GDM1 (cell line): ENCODE measurements at regions not wholly inside any gene's neighbourhood (a gene's known extent, or its start where the extent isn't known, plus 50 kb on each side); places are given as distances from the start of the nearest gene placed in this dataset.

Experiments used
- DNase-seq: peaks from one replicate; lab custom pipeline; 2025; lab: John Stamatoyannopoulos, UW

DNA sequence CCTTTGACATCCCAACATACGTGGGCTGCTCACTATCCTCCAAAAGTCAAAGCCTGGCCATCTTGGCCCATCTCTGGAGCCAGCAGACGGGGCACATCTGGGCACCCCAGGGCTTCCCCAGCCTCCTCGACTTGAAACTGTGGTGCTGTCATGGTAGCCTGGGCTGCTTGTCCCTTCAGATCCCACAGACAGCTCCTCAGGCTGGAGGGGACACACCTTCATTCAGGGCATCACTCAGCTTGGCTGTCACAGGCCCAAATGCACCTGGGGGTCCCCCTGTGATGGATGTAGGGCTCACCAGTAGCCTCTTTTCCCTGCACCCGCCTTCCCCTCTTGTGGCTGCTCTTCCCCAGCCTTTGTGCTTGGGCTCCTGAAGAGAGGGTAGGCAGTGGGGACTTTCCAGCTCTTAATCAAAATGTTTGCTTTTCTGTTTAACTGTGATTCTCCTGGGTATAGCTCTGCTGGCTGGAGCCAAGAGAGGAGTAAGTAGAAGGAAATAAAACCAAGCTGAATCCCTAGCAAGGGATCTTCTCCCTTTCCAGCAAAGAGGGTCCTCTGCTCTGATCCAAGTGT is 92.3 kb downstream of the GYPC start:
- DNase-seq: no peak

DNA sequence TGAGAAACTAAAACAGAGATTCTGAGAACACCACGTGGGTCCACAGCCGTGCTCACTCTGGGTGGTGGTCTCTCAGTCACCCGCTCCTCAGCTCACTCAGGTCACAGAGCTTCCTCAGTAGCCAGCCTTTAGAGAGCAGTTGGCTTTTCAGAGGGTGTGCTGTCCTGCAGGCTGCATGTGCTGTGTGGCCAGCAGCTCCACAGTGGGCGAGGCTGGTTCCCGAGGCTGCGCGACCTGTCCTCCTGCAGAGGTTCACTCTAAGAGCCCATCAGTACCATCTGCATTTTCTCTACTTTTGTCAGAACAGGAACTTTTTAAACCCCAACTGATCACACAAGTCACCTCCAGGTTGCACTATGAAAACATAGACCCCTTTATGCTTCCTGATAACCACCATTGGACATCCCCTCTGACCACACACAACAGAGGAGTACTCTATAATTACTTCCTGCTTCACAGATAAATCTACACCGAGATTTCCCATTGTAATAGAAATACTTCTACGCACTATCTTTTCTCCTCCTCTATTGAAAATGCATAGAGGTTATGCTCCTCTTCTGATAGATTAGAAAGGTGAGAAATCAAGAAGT is 93.1 kb downstream of the GYPC start:
- DNase-seq: no peak

DNA sequence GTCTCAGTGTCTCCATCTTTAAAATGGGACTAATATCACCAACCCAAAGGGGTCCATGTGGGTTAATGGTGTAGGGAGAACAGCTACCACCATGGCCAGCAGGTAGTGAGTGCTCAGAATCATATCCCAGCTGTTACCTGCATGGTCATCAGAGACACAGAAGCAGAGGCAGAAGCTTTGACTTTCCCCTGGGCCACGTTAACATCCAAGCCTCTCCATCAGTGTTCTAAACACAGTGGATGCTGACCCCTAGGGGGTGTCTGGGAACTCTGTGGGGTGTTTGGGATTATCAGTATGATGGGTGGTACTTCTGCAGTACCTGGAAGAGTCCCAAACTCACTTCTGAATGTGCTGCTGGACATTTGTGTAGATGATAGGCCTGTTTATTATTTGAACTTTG is 93.6 kb downstream of the GYPC start:
- no peak for DNase-seq

DNA sequence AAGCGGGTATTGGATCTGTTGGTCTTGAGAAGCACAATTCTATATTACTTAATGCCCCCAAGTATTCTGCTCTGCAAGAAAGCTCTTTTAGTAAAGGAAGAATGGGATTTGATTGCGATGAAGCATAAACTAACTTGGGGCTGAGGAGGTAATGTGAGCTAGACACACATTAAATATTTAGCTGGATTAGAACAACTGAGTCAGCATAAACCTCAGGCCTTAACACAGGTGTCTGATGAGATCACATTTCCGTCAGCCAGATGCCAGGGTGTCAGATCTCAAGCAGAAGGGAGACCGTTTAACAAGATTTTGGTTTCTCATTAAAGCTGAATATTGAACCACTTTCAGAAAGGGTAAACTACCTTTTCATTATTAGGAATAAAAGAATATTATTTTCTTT is 94.5 kb downstream of the GYPC start:
- DNase-seq: no peak

DNA sequence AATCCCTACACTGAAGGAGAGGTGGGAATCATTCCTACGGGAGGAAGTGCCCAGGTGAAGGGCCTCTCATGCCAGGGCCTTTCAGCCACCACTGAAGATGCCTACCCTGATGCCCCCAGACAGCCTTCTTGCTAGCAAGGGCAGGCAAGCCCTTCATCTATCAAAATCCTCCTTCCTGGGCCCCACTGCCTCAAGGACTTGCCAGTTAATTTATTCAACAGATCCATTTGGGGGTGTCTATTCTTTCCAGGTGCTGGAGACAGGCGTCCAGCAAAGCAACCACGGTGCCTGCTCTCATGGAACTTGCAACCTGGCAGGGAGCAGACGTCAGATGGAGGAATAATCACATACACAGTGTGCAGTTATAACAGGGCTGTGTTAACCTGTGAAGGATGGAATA is 95.5 kb downstream of the GYPC start:
- DNase-seq: no peak

DNA sequence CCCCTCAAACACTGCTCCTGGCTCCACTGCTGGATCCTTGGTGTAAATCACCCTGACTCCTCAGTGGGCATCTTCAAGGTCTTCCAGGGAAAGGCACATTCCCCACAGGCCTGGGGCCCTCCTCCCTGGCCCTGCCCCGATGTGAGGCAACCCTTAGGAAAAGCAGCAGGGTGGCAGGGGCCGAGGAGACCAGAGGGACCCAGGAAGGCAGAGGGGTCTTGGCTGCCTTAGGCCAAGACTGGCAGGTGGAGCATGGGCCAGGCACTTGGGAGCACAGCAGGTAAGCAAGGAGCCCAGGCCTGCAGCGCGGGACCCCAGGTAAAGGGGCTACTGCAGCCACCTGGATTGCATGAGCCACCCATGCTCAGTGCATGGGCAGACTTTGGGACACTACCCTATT is 96.9 kb downstream of the GYPC start:
- DNase-seq: no peak

DNA sequence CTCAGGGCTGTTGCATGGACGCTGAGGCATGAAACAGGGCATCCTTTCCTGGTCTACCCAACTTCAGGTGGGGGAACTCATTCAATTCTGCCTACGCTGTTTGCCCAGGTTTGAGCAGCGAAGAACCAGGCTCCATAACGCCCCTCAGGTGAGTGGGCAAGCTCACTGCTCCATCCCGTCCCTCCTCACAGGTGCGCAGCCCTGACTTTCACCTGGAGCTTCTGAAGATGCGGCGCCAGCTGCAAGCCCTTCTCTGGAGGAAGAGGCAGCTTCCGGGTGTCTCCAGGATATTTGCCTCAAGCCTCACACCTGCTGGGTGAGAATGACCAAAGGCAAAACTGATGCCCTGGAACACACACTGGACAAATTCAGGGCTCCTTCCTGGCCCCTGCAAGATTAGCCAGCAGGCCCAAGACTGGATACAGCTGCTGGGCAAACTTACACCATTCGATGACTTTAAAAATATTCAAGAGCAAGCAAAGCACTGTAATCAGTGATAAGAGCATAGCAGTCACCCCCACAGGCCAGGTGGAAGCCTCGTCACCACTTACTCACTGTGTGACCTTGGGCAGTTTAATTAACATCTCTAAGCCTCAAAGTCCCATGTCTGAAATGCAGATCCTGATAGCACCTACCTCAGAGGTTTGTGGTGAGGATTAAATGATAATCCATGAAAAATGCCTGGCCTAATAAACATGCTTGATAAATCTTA is 97.7 kb downstream of the GYPC start:
- no peak for DNase-seq

DNA sequence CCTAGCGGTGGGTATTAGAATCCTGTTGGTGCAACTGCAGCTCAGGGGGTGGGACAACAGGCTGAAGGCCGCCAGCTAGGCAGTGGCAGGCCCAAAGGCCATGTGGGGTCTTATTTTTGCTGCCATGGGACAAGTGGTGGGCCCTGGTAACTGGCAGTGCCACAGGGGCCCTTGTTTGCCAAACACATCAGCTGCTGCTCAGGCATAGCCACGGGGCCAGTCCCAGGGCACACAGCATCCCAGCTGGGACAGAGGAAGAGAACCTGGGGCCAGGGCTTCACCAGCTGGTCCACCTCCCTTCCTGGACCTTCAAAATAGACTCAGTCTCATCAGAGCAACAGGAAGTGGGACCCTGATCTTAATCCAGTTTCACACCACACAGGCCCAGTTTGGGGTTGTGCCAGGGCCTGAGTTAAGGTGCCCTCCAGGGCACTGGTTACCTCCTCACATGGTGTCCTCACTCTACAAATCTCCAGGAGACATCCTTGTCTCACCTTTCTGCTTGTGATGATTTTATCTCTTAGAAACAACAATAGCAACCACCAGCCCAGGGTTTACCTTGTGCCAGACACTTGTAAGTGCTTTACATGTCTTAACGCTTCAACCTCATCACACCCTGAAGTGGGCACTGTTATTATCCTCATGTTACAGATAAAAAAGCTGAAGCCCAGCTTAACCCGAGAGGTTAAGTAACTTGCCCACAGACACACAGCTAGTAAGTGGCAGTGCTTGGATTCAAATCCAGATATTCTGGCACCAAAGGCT is 98.5 kb downstream of the GYPC start:
- DNase-seq: no peak

DNA sequence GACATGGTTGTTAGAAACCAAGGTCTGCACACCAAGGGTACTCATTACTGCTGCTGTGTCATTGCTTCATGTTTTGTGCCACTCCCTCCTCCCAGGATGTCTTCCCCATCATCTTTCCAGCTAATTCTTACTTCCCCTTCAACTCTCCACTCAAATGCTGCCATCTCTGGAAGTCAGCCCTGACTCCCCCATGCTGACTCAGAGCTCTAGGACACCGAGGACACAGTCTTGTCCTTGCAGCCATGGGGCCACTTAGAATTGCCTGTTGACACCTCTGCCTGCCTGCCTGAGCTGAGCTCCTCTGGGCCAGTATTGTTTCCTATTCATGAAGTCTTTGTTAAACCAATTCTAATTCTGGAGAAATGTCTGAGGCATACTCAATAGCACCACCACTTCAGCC is 100.2 kb downstream of the GYPC start:
- DNase-seq: no peak

DNA sequence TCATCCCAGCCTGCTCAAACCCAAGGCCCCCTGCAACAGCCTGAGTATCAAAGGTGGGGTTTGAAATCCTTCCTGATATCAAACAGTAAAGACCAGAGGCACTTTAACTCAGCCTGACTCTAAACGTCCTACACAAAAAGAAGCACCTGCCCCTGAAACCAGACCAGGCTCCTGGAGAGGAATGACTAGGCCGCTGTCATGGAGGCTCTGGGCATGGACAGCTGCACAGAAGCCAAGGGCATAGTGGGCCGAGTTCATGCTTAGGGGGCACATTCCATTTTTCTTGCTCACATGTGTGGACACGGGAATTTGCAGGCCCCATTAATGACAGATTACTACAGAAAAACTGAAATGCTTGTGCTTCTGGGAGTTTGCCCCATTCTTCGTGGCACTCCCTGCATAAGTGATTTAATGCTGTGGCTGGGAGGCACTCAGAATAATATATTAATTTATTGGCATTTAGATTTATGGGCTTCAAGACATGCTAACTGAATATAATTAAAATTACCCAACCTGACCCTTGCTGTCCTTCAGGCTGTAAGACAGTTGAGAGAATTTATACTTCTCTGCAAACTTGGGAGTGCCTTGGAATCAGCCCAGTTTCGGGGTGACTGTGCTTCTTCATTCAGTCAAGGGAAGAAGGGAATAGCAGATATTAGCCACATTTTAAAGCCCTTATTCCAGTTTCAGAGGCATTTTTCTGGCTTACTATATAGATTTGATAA is 105.5 kb downstream of the GYPC start:
- DNase-seq: no peak

DNA sequence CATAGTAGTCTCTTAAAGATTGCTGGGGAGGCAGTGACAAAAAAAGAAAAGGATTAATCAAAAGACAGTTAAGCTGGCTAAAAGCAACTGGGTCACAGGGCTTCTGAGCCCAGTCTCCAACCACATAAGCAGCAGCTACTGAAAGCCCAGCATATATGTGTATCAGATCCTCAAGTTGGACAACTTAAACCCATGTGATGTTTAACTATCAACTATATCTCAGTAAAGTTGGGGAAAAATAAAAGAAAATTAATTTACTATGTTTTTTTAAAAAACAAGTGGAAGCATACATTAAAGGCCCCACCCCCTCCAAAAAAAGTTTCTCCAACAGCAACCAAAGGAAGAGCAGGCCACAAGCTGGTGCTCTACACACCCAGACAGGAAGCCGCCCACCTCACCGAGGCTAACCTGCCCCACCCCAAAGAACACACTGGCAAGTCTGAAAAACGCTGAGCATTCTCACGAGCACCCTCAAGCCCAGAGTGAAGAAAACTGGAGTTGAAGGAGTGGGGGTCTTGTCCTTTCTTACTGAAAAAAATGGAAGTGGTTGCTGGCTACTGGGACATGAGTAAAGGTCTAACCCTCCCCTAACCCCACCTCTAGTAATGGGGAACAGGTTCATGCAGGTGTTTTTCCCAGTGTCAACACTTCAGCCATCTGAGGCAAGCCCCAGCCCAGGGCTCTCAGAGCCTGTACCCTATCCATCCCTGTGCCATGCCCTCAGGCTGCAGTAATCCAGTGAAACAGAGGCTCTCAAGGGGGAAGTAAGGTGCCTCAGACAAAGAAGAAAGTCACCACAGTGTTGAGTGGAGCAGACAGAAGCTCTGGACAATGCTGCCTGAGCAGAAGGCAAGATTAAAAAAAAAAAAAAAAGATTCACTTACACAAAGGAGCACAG is 106.3 kb downstream of the GYPC start:
- DNase-seq: peak; percentile 17

DNA sequence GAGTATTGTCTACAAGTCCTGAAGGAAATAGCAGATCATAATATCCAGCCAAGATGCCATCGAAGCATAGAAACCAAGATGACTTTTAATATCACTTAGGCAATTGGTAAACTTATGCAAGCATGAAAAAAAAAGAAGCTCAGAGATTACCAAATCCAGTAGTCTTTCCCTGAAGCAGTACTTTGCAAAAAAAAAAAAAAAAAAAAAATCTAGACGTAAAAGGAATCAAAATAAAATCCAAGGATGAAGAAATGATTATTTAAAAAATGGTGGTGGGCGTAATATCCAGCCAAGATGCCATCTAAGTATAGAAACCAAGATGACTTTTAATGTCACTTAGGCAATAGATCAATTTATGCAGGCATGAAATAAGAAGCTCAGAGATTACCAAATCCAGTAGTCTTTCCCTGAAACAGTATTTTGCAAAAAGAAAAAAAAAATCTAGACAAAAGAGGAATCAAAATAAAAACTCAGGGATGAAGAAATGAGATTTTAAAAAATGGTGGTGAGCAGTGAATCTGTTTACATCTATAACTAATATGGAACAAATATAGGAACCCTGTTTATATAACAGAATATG is 108.8 kb downstream of the GYPC start:
- DNase-seq: no peak

DNA sequence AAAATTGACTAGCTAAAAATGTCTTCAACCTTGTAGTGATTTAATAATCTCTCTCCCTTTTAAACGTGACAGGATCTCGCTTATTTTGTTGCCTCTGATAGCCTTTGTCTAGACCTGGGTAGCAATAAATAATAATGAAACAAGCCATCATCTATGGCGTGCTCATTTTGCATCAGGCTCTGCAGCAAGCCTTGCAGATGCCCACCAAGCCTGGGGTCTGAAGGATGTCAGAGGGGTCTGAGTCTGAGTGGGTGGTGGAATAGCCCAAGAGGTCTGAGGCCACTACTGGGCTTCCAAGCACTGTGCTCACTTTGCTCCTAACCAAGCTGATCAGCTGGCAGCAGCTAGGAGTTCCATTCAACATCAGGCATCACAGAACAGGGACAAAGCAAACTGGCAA is 109.4 kb downstream of the GYPC start:
- DNase-seq: no peak

DNA sequence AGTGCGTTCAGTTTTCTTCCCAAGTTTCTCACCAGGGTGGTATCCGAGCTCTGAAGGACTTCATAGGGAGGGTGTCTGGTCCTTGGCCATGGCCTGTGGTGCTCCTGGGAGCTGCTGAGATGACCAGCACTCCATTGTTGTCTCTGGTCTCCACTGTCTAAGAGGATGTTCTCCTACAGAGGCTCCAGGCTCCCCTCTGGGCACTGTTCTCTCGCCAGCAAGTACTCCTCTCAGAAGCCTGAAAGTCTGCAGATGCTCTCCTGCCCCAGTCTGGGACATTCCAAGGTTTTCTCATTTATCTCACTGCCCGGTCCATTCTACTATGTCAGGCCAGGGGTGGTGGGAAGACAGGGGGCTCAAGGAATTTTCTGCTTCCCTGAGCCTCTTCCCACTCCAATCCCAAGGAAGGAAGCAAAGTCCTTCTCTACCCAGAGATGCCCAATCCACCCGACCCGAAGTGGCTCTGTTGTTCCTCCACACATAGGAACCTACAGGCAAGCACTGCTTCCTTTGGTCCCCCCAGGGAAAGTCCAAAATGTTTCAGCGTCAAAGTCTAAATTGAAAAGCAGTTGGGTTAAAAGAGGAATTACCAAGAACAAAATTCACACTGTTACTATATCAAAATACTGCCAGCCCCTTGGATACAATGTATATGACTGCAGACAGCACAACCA is 110.5 kb downstream of the GYPC start:
- DNase-seq: no peak

DNA sequence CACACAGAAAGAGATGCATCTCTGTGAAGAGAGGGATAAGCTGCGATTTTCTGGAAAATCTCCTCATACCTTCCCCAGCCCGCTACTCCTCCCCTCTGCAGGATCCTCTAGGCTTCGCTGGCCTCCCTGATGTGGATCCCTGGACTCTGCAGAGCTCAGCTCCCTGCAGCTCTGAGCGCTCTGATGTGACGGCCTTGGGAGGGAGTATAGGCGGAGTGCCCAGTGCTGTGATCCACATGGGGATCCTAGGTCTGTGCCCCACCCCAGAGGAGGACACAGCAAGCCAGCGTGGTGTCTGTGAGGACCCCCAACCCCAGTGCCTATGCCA is 111.0 kb downstream of the GYPC start:
- DNase-seq: no peak

DNA sequence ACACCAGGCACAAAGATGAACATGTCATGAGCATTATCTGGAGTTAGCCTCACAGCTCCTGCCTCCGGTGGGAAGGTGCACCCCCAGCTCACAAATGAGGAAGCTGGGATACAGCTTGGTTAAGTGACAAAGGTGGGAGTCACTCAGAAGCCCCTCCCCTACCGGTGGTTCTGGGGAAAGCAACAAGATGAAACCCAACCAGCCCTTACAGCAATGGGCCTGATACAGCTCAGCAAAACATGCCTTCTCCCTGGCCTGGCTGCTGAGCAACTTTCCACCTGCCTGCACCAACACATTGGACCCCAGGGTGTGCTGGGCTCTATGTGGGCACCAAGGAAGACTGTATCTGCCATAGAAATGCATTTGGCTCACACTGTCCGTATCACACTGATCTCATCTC is 113.2 kb downstream of the GYPC start:
- no peak for DNase-seq

DNA sequence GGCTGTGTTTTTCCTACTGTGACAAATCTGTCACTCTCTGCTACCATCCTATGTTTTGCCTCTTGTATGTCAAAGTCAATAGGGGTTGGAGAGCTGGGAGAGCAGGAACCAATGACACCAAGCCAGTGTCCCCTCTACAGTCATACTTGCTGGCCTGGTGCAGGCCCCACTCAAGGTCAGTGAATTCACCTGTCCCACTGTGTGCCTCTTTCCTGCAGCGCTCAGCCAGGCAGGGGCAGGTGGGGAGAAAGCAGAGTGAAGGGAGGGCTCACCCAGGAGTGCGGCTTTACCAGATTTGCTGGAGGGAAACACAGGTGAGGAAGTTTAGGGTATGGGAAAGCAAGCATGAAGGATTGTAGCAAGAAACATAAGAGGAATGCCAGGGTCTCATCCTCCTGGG is 114.5 kb downstream of the GYPC start:
- DNase-seq: no peak

DNA sequence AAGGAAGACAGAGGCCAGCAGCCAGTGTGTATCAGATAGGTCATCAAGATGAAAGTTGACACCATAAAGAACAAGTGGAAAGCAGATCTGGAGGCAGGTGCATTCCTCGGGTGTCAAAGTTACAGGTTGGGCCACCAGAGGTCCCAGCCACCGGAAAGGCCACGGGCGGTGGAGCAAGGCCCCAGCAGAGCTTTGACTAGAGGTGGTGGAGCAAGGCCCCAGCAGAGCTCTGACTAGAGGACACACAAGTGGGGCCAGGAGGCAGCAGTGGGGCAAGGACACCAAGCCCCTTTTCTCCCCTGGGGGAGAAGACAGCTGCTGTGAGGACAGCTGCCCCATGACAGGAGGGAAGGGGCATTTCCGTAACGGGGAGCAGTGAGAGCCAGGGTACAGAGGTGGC is 115.1 kb downstream of the GYPC start:
- DNase-seq: no peak

DNA sequence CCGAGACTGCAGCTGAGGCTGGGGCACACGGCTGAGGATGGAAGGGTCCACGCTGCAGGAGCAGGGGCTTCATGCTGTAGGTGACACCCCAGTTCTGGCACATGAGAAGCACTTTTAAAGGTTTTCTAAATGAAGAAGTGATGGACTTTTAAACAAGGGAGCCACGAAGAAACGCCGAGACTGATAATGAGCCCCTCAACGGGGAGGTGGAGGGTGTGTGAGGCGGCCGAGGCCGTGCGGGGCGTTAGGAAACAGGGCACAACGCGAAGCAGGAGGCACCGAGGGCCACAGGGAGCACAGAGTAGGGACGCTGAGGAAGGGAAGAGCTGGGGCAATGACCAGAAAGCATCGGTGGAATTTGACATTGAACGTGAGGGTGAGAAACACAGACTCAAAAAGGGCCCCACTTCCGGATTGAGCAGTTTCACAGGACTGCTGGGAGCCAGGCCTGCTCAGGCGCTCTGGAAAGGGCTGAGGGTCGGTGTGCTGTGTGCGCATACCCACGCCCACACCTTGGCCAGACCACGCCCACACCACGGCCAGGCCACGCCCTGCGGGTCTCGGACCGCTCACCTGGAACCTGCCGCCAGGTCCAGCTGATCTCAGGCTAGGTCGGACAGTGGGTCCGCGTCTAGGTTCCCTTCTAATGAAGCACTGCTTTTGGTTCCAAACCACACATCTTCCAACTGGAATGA is 115.7 kb downstream of the GYPC start:
- no peak for DNase-seq

DNA sequence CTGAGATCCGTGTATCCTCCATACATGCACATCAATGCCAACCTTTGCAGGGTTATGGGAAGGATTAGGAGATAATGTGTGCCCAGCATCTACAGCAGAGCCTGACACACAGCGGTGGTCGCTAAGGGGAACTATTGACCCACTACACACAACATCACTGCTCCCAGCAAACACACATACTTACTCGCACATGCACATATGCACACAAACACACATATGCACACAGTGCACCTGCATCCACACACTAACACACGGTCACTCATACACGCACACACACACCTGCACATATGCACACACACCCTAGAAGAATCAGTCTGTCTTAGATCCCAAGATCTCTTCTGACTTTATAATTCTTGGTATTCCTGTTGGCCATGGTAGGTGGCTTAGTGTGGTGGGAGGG is 118.3 kb downstream of the GYPC start:
- no peak for DNase-seq
